K562 (cell line): ENCODE measurements at regions not wholly inside any gene's neighbourhood (a gene's known extent, or its start where the extent isn't known, plus 50 kb on each side); places are given as distances from the start of the nearest gene placed in this dataset.

Experiments
- ATAC-seq: fragments of 200-7000 bp; cut with Tn5 transposase; 3 replicates; pipeline ENCODE4 v1.9.1; 2020; ENCODE audit warnings: moderate library complexity
- BruUV-seq: library from RNA; stranded (reverse); fragments of 400-500 nt; replicated peaks from 2 replicates; lab custom pipeline; 2021; lab: Mats Ljungman, UMichigan
- CTCF ChIA-PET: fragments of 300-600 bp; formaldehyde crosslinking; extraction: SDS; loops from one replicate; lab custom pipeline; 2021; ENCODE audit warnings: low intra/inter-chr PET ratio; lab: Yijun Ruan, JAX
- POLR2A ChIA-PET: fragments of 300-600, 350-650 bp; sonication (Branson Sonifier 250); formaldehyde crosslinking; extraction: SDS; loops from one replicate; lab custom pipeline; 2021; ENCODE audit warnings: antibody characterized with exemption, inconsistent platforms; lab: Yijun Ruan, JAX
- DNase-seq, 4 experiments: peaks; one replicate each; pipeline versions ENCODE4 v3.0.0 to v3.0.0-alpha.2; 2011 to 2018; ENCODE audit warnings: low spot score in 3 of 4, mixed read lengths in 3 of 4; ENCODE audit errors: extremely low read depth in 1 of 4
- FAIRE-seq: peaks from 2 replicates; lab custom pipeline; 2011; peaks lifted over from hg19 to GRCh38; lab: Jason Lieb, UNC
- H2AFZ ChIP-seq: 2 replicates; pipeline ENCODE4 v1.6.0; 2011; ENCODE audit warnings: low read depth, low read length, control low read depth, inconsistent platforms
- H3K27ac ChIP-seq: fragments of 200-600 bp; 3 replicates; pipeline ENCODE4 v1.8.0; 2011; ENCODE audit warnings: low read depth, mild to moderate bottlenecking, control low read depth, inconsistent platforms, low read length, moderate library complexity, mixed read lengths; ENCODE audit errors: extremely low read depth
- H3K27me3 ChIP-seq, 2 experiments: fragments of 300-600 bp in 1 of 2; 2 replicates in 1 of 2; 3 replicates in 1 of 2; pipeline versions ENCODE4 v1.6.0 to v1.8.0; 2011; ENCODE audit warnings: inconsistent platforms in 2 of 2, low read length in 2 of 2, mild to moderate bottlenecking in 1 of 2, mixed read lengths in 1 of 2, moderate library complexity in 1 of 2; ENCODE audit not compliant: control insufficient read depth in 2 of 2, insufficient read depth in 2 of 2
- H3K36me3 ChIP-seq: fragments of 300-600 bp; 3 replicates; pipeline ENCODE4 v1.8.0; 2011; ENCODE audit warnings: mild to moderate bottlenecking, low read length, inconsistent platforms; ENCODE audit not compliant: control insufficient read depth, insufficient read depth
- H3K4me1 ChIP-seq, 2 experiments: fragments of 200-600 bp in 1 of 2; replicated peaks in 1 of 2; 2 replicates in 1 of 2; 3 replicates in 1 of 2; pipeline versions ENCODE4 v1.5.1 to v1.8.0; 2011; ENCODE audit warnings: inconsistent platforms in 2 of 2, low read length in 2 of 2, mild to moderate bottlenecking in 1 of 2, mixed read lengths in 1 of 2, moderate library complexity in 1 of 2; ENCODE audit not compliant: control insufficient read depth in 2 of 2, insufficient read depth in 2 of 2
- H3K4me2 ChIP-seq: 2 replicates; pipeline ENCODE4 v1.6.1; 2011; ENCODE audit warnings: low read length, control low read depth, inconsistent platforms, mixed read lengths; ENCODE audit not compliant: insufficient read depth
- H3K4me3 ChIP-seq: fragments of 200-600 bp; sonication (generic), shearing (Covaris generic); 2 replicates; pipeline ENCODE4 v1.5.1; 2016; ENCODE audit warnings: control low read depth, inconsistent platforms
- H3K79me2 ChIP-seq: fragments of 200-600 bp; 3 replicates; pipeline ENCODE4 v1.8.0; 2011; ENCODE audit warnings: low read length, inconsistent platforms; ENCODE audit not compliant: control insufficient read depth, insufficient read depth
- H3K9ac ChIP-seq, 2 experiments: 2 replicates each; pipeline versions ENCODE4 v1.6.0 to v1.6.1; 2011; ENCODE audit warnings: low read depth in 2 of 2, low read length in 2 of 2, control low read depth in 1 of 2, inconsistent platforms in 1 of 2, mild to moderate bottlenecking in 1 of 2, mixed read lengths in 1 of 2; ENCODE audit not compliant: insufficient read depth in 1 of 2
- H3K9me1 ChIP-seq: one replicate; pipeline ENCODE4 v1.6.0; 2011; ENCODE audit warnings: inconsistent platforms, mild to moderate bottlenecking, low read length, moderate library complexity; ENCODE audit not compliant: control insufficient read depth, insufficient read depth
- H3K9me3 ChIP-seq: replicated peaks from 2 replicates; pipeline ENCODE4 v1.5.1; 2011; ENCODE audit warnings: low read depth, low read length, inconsistent platforms; ENCODE audit not compliant: control insufficient read depth, insufficient read depth
- H4K20me1 ChIP-seq: replicated peaks from 2 replicates; pipeline ENCODE4 v1.6.1; 2011; ENCODE audit warnings: low read length, inconsistent platforms, mixed read lengths; ENCODE audit not compliant: control insufficient read depth, insufficient read depth
- NR2F6 ChIP-seq: fragments of 450-650 bp; formaldehyde crosslinking; IDR thresholded peaks from 2 replicates; pipeline ENCODE4 v1.4.0; 2020; ENCODE audit warnings: mild to moderate bottlenecking
- WGBS: fragments of 100-300 bp; shearing (Covaris generic); methylation state at CpG from one replicate; pipeline ENCODE4 v1.1.6; 2016; ENCODE audit warnings: low coverage, mixed read lengths; ENCODE audit not compliant: insufficient coverage; ENCODE audit errors: missing lambda C conversion rate; 5-methylcytosine and 5-hydroxymethylcytosine counted together
- in situ Hi-C: fragments of 300-500 bp; cut with MboI; formaldehyde crosslinking; loops from 4 replicates; pipeline ENCODE4 v1.15.0; 2018; ENCODE audit warnings: inconsistent platforms, mixed read lengths
- intact Hi-C: fragments of 100-400 bp; cut with micrococcal nuclease; formaldehyde crosslinking; loops from 2 replicates; pipeline ENCODE4 v1.14.2; 2022
- TF ChIP-seq, protein P1 (sequence below): fragments of 200-800 bp; sonication (Bioruptor generic); IDR thresholded peaks from 2 replicates; pipeline ENCODE4 v1.6.1; 2017; ENCODE audit warnings: missing genetic modification characterization, missing compliant biosample characterization
- TF ChIP-seq, protein P2 (sequence below), 2 experiments: fragments of 450-650 bp; IDR thresholded peaks; 2 replicates each; pipeline ENCODE4 v1.6.1; 2016

- no TSS peak for BruUV-seq
- peaks cover 69% of the 10 kb centered on the region for H3K79me2 ChIP-seq
- peaks cover 7 to 16% of the 10 kb centered on the region in 2 experiments for H3K4me1 ChIP-seq
- peak overlapping the region; percentile 78 for H3K4me2 ChIP-seq
- peaks cover 7% of the 10 kb centered on the region; the same call in 1 of the 3 replicates for H3K36me3 ChIP-seq
- intact Hi-C loops (no loop called here), in situ Hi-C loops (no loop called here)
- DNase-seq (no peak), ATAC-seq (no peak), FAIRE-seq (no peak)
- H3K9me1 ChIP-seq = no peaks in the 10 kb centered on the region
- CTCF ChIA-PET = no interaction called here
- H3K27me3 ChIP-seq = no peaks in the 10 kb centered on the region
- H3K9ac ChIP-seq = peak overlapping the region in 1 of 2 experiments; percentile 82; a peak in 2 of 4 replicates
- POLR2A ChIA-PET = interaction anchor here (0.5 to 2.2 kb wide), 7 partner anchors 9 to 177 kb away, joined by 3 to 8 read pairs (median 3); no protein-coding TSS in a partner anchor
- no peaks in the 10 kb centered on the region for H4K20me1 ChIP-seq
- no peak overlapping the region; the same call in 1 of the 2 replicates for H3K4me3 ChIP-seq
- WGBS = 2% methylated on average over 4 of the region's 4 CpGs
- H2AFZ ChIP-seq = peak overlapping the region; percentile 35
- H3K27ac ChIP-seq = peak overlapping the region; percentile 90
- no peaks in the 10 kb centered on the region for H3K9me3 ChIP-seq
- TF ChIP-seq, protein P1, sequence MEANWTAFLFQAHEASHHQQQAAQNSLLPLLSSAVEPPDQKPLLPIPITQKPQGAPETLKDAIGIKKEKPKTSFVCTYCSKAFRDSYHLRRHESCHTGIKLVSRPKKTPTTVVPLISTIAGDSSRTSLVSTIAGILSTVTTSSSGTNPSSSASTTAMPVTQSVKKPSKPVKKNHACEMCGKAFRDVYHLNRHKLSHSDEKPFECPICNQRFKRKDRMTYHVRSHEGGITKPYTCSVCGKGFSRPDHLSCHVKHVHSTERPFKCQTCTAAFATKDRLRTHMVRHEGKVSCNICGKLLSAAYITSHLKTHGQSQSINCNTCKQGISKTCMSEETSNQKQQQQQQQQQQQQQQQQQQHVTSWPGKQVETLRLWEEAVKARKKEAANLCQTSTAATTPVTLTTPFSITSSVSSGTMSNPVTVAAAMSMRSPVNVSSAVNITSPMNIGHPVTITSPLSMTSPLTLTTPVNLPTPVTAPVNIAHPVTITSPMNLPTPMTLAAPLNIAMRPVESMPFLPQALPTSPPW = peak; percentile 16; the same call in 1 of the 2 replicates
- no peak for TF ChIP-seq NR2F6 (CRISPR knock-in tag)
- TF ChIP-seq, protein P2, sequence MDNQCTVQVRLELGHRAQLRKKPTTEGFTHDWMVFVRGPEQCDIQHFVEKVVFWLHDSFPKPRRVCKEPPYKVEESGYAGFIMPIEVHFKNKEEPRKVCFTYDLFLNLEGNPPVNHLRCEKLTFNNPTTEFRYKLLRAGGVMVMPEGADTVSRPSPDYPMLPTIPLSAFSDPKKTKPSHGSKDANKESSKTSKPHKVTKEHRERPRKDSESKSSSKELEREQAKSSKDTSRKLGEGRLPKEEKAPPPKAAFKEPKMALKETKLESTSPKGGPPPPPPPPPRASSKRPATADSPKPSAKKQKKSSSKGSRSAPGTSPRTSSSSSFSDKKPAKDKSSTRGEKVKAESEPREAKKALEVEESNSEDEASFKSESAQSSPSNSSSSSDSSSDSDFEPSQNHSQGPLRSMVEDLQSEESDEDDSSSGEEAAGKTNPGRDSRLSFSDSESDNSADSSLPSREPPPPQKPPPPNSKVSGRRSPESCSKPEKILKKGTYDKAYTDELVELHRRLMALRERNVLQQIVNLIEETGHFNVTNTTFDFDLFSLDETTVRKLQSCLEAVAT (IDR thresholded peaks at IDR 0.05) = 0 out of 4 replicates have a peak, but pooled peaks of 1 of the 2 experiments have one; percentile 0
Observed at GRCh38 chr4:126779001-126779400, 853.8 kb upstream of the INTU start.
